NT2/D1 (cell line): ENCODE measurements at regions not wholly inside any gene's neighbourhood (a gene's known extent, or its start where the extent isn't known, plus 50 kb on each side); places are given as distances from the start of the nearest gene placed in this dataset.

ENCODE experiments used
- DNase-seq: peaks from one replicate; pipeline ENCODE4 v3.0.0-alpha.2; 2011; ENCODE audit warnings: low read depth, low spot score
- H3K27me3 ChIP-seq: 2 replicates; pipeline ENCODE4 v1.6.0; 2011; ENCODE audit warnings: mild to moderate bottlenecking; ENCODE audit not compliant: insufficient read length, insufficient read depth
- H3K36me3 ChIP-seq: 2 replicates; pipeline ENCODE4 v1.6.1; 2011; ENCODE audit warnings: mild to moderate bottlenecking, low read length, mixed read lengths; ENCODE audit not compliant: insufficient read depth, insufficient read length
- H3K4me1 ChIP-seq: 2 replicates; pipeline ENCODE4 v1.5.1; 2011; ENCODE audit not compliant: insufficient read depth, insufficient read length
- H3K4me3 ChIP-seq: 2 replicates; pipeline ENCODE4 v1.5.1; 2011; ENCODE audit warnings: low read depth; ENCODE audit not compliant: insufficient read length
- H3K9ac ChIP-seq: 2 replicates; pipeline ENCODE4 v1.6.0; 2011; ENCODE audit warnings: low read depth; ENCODE audit not compliant: insufficient read length
- H3K9me3 ChIP-seq: 2 replicates; pipeline ENCODE4 v1.5.1; 2011; ENCODE audit warnings: mild to moderate bottlenecking, low read length; ENCODE audit not compliant: insufficient read depth
- SUZ12 ChIP-seq: IDR thresholded peaks from 2 replicates; pipeline ENCODE4 v1.6.1; 2011; ENCODE audit not compliant: insufficient read length, insufficient read depth; ENCODE audit errors: extremely low read depth
- YY1 ChIP-seq: IDR thresholded peaks from 2 replicates; pipeline ENCODE4 v1.6.1; 2011; ENCODE audit not compliant: insufficient read length, insufficient read depth
- ZNF274 ChIP-seq: IDR thresholded peaks from 2 replicates; pipeline ENCODE4 v1.6.1; 2011; ENCODE audit warnings: mild to moderate bottlenecking, low read depth, low read length

GRCh38 chrX:69082753-69083150 lies 82.5 kb downstream of the PJA1 start:
- TF ChIP-seq SUZ12, result no peak
- TF ChIP-seq ZNF274, result no peak
- TF ChIP-seq YY1, result no peak
- Histone ChIP-seq H3K9me3 (no peaks in the 10 kb centered on the region), H3K9ac (no peak overlapping the region), H3K4me3 (no peak overlapping the region), H3K27me3 (peaks cover 9% of the 10 kb centered on the region), H3K4me1 (peaks cover 21% of the 10 kb centered on the region), H3K36me3 (no peaks in the 10 kb centered on the region)
- no peak for DNase-seq

- TF ChIP-seq ZNF274 (no peak), SUZ12 (no peak), YY1 (no peak)
- H3K4me1 ChIP-seq, result peaks cover 23% of the 10 kb centered on the region
- H3K9ac ChIP-seq, result no peak overlapping the region
- DNase-seq, result no peak
- H3K4me3 ChIP-seq, result no peak overlapping the region
- peaks cover 9% of the 10 kb centered on the region for H3K27me3 ChIP-seq
- H3K9me3 ChIP-seq, result no peaks in the 10 kb centered on the region
- H3K36me3 ChIP-seq, result no peaks in the 10 kb centered on the region
Measured at GRCh38 chrX:69082055-69082752, 83.0 kb downstream of the PJA1 start.

GRCh38 chrX:69080855-69081465 lies 84.3 kb downstream of the PJA1 start:
- Histone ChIP-seq H3K9me3 (no peaks in the 10 kb centered on the region), H3K27me3 (peaks cover 9% of the 10 kb centered on the region), H3K9ac (no peak overlapping the region), H3K4me3 (no peak overlapping the region), H3K4me1 (peaks cover 21% of the 10 kb centered on the region), H3K36me3 (no peaks in the 10 kb centered on the region)
- no peak for DNase-seq
- no peak for TF ChIP-seq ZNF274
- TF ChIP-seq YY1, result no peak
- TF ChIP-seq SUZ12, result no peak

- peaks cover 21% of the 10 kb centered on the region for H3K4me1 ChIP-seq
- H3K9me3 ChIP-seq, result no peaks in the 10 kb centered on the region
- no peaks in the 10 kb centered on the region for H3K36me3 ChIP-seq
- DNase-seq, result no peak
- TF ChIP-seq ZNF274 (no peak), YY1 (no peak), SUZ12 (no peak)
- H3K4me3 ChIP-seq, result no peak overlapping the region
- no peak overlapping the region for H3K9ac ChIP-seq
- peaks cover 15% of the 10 kb centered on the region for H3K27me3 ChIP-seq
Measured at GRCh38 chrX:69079268-69079667, 86.0 kb downstream of the PJA1 start.

GRCh38 chrX:69077895-69078455 lies 87.3 kb downstream of the PJA1 start:
- no peak overlapping the region for H3K4me3 ChIP-seq
- DNase-seq, result peak; percentile 71
- H3K27me3 ChIP-seq, result peaks cover 15% of the 10 kb centered on the region
- H3K4me1 ChIP-seq, result peaks cover 14% of the 10 kb centered on the region
- TF ChIP-seq SUZ12 (no peak), YY1 (no peak)
- H3K9me3 ChIP-seq, result no peaks in the 10 kb centered on the region
- peak overlapping the region; percentile 26 for H3K9ac ChIP-seq
- no peaks in the 10 kb centered on the region for H3K36me3 ChIP-seq

- TF ChIP-seq YY1 (no peak), ZNF274 (no peak)
- H3K4me1 ChIP-seq, result peaks cover 14% of the 10 kb centered on the region
- H3K9ac ChIP-seq, result no peak overlapping the region
- H3K36me3 ChIP-seq, result no peaks in the 10 kb centered on the region
- DNase-seq, result no peak
- no peaks in the 10 kb centered on the region for H3K9me3 ChIP-seq
- peaks cover 15% of the 10 kb centered on the region for H3K27me3 ChIP-seq
- H3K4me3 ChIP-seq, result no peak overlapping the region
Measured at GRCh38 chrX:69076088-69076487, 89.2 kb downstream of the PJA1 start.

GRCh38 chrX:69074726-69075125 lies 90.5 kb downstream of the PJA1 start:
- Histone ChIP-seq H3K4me3 (no peak overlapping the region), H3K27me3 (peaks cover 17% of the 10 kb centered on the region), H3K9ac (no peak overlapping the region), H3K36me3 (no peaks in the 10 kb centered on the region), H3K4me1 (peaks cover 18% of the 10 kb centered on the region), H3K9me3 (no peaks in the 10 kb centered on the region)
- no peak for TF ChIP-seq ZNF274
- TF ChIP-seq YY1, result no peak
- TF ChIP-seq SUZ12, result no peak
- no peak for DNase-seq
